NB4 (cell line): ENCODE measurements at regions not wholly inside any gene's neighbourhood (a gene's known extent, or its start where the extent isn't known, plus 50 kb on each side); places are given as distances from the start of the nearest gene placed in this dataset.

ENCODE experiments used
- DNase-seq: peaks from one replicate; pipeline ENCODE4 v3.0.0; 2010; ENCODE audit warnings: low read depth
- H3K4me3 ChIP-seq: one replicate; pipeline ENCODE4 v1.5.1; 2011; ENCODE audit warnings: mild to moderate bottlenecking, low read depth, low read length, moderate library complexity
- MYC ChIP-seq: IDR thresholded peaks from 2 replicates; pipeline ENCODE4 v1.6.1; 2011; ENCODE audit warnings: low read depth, low read length
- POLR2A ChIP-seq: IDR thresholded peaks from 2 replicates; pipeline ENCODE4 v1.6.1; 2011; ENCODE audit warnings: mild to moderate bottlenecking; ENCODE audit not compliant: insufficient read length; ENCODE audit errors: extremely low read depth
- TF ChIP-seq, protein P1 (sequence below): IDR thresholded peaks from one replicate; pipeline ENCODE4 v1.5.1; 2012; ENCODE audit warnings: low read depth, low read length
- TF ChIP-seq, protein P2 (sequence below): IDR thresholded peaks from 2 replicates; pipeline ENCODE4 v1.6.1; 2011; ENCODE audit warnings: low read depth, low read length

DNA sequence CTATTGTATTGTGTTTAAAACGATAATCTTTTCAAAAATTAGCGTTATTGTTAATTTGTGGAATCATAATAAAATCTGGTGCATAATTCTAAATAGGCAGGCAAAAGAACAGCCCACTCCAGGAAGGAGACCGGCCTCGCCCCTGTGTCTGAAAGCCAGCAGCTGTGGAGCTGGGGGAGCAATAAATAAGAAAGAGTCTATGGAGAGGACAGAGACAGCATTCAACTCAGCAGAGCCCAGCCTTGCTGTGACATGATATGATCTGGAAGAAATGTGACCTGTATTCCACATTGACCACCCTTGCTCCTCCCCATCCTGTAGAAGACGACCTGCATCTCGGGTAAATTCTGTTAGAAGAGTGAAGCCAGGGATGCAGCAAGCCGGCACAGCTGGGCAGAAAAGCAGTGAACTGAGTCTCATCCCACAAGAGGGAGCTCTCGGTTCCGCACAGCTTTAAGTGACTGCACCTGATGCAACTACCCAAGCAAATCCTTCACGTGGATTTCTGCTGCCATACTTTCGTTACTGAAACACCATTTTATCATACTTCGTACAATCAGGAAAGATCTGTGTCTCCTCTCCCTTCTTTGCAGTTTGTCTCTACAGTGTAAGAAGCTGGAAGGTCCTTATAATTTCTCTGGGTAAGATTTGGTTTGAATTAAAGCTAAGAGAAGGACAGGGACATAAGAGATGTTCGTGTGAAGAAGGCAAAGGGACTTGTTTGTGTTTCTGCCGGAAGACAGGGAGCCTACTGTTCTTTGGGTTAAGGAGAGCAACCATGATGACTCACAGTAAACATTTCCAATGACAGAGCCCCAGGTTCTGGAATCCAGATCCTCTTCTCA, 427.1 kb downstream of the GPAM start:
- no peak overlapping the region for H3K4me3 ChIP-seq
- peak; percentile 52 for DNase-seq
- no peak for TF ChIP-seq MYC
- TF ChIP-seq, protein P1, sequence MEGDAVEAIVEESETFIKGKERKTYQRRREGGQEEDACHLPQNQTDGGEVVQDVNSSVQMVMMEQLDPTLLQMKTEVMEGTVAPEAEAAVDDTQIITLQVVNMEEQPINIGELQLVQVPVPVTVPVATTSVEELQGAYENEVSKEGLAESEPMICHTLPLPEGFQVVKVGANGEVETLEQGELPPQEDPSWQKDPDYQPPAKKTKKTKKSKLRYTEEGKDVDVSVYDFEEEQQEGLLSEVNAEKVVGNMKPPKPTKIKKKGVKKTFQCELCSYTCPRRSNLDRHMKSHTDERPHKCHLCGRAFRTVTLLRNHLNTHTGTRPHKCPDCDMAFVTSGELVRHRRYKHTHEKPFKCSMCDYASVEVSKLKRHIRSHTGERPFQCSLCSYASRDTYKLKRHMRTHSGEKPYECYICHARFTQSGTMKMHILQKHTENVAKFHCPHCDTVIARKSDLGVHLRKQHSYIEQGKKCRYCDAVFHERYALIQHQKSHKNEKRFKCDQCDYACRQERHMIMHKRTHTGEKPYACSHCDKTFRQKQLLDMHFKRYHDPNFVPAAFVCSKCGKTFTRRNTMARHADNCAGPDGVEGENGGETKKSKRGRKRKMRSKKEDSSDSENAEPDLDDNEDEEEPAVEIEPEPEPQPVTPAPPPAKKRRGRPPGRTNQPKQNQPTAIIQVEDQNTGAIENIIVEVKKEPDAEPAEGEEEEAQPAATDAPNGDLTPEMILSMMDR: peak; percentile 47

DNA sequence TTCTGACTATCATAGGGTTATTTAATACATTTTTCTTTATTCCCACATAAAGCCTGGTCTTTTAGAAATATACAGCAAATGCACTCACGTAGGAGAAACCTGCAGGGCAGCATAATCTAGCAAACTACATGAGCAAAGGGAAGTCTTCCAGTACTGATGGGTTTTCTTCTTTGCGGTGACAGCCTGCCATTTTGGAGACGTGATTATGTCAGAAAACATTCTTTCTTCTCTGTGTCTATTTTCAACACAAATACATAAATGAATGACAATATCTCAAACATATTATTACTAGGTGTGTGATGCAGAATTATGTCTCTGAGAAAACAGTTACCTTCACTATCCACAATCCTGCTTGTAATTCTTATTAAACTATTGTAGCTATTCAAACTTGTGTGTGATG, 425.0 kb downstream of the GPAM start:
- TF ChIP-seq MYC (no peak), POLR2A (no peak)
- TF ChIP-seq, protein P2, sequence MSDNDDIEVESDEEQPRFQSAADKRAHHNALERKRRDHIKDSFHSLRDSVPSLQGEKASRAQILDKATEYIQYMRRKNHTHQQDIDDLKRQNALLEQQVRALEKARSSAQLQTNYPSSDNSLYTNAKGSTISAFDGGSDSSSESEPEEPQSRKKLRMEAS: no peak
- TF ChIP-seq, protein P1: no peak
- H3K4me3 ChIP-seq: no peak overlapping the region

DNA sequence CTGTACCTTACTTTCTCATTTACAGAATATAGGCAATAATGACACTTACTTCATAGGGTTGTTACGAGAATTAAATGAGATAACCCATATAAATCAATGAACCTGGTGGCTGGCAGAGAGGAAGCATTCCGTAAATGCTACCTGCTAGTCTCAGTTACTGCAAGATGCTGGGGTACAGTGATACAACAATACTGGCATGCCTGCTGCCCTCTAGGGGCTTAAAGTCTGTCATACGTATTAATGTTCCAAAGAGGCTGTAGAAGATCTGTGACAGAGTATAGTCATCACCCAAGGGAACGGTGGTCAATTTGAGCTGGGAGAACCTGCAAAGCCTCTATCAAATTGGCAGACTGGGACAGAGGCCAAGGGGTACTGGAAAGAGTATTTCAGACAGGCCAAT, 421.5 kb downstream of the GPAM start:
- no peak overlapping the region for H3K4me3 ChIP-seq
- TF ChIP-seq, protein P1: peak; percentile 9
- TF ChIP-seq MYC: no peak
- DNase-seq: peak; percentile 29

More for the DNA sequence above, 425.0 kb downstream of the GPAM start:
- no peak for DNase-seq

DNA sequence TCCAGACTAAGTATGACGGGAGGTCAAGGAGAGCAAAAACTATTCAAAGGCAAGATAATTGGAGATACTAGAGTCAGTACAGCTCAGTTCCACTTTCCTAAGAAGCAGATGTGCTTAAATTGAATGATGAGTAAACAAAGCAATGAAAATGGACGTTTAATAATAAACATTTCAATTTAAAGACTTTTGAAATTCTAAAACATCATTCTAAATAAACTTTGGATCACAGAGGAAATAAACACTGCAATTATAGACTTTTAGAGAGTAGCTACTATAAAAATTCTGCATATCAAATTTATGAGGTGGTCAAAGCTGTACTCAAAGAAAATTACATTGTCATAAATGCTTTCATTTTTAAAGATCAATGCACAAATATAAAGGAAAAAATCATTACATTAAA, 418.3 kb downstream of the GPAM start:
- no peak for DNase-seq
- no peak overlapping the region for H3K4me3 ChIP-seq
- TF ChIP-seq POLR2A: no peak
- no peak for TF ChIP-seq MYC
- TF ChIP-seq, protein P1: no peak

DNA sequence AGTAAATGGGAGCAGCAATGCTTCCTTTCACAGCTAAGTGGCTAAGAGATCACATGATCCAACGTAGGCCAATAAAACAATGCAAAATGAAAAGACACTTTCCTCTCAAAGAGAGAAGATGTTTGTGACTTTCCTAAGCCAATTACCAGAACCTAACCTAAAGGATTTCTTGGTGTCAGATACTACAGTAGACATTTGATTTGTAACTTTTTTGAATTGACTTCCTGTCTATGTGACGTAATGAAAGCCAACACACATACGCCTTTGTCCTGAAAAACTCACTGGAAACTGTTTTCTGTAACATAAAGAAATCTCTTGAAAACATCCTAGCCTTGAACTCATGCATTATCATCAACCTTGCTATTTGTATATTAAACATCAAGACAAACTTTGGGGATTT, 417.1 kb downstream of the GPAM start:
- TF ChIP-seq POLR2A: no peak
- no peak for TF ChIP-seq MYC
- TF ChIP-seq, protein P1: no peak
- TF ChIP-seq, protein P2: no peak
- DNase-seq: no peak
- H3K4me3 ChIP-seq: no peak overlapping the region

DNA sequence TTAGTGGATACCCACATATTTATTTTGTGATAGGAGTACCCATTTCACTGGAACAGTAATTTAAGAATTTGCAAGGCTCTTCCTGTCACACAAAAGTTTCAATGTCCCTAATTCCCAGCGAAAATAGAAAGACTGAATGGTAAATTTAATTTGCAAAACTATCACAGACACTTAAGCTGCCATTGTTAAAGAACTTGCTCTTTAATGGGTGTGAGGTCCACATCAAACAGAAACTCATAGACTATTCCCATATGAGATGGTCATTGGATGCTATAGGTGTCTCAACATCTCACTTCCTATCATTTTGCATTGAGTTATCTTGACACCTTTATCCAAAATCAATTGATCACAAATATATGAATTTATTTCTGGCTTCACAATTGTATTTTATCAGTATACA, 415.9 kb downstream of the GPAM start:
- TF ChIP-seq, protein P1: no peak
- TF ChIP-seq POLR2A (no peak), MYC (no peak)
- no peak for DNase-seq
- no peak overlapping the region for H3K4me3 ChIP-seq
